ENCODE measurements at regions not wholly inside any gene's neighbourhood (a gene's known extent, or its start where the extent isn't known, plus 50 kb on each side); places are given as distances from the start of the nearest gene placed in this dataset.

DNA sequence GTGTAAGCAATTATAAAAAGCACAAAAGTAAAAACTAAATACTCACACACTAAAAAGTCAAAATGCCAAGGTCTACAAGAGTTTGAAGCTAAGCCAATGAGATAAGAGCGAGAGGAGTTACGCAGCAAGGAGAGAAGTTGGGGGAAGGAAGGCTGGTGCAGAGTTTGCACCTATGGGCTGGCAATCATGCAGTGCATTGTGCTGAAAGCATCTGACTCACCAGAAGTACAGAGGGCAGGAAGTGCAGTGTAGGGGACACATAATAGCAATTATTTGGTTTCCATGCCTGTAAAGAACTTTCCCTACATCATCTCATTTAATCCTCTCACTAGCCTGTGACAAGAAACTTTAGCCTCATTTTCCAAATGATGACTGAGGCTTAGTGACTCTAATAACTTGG, 142.7 kb upstream of the KYNU start:
- TF ChIP-seq, protein P1, sequence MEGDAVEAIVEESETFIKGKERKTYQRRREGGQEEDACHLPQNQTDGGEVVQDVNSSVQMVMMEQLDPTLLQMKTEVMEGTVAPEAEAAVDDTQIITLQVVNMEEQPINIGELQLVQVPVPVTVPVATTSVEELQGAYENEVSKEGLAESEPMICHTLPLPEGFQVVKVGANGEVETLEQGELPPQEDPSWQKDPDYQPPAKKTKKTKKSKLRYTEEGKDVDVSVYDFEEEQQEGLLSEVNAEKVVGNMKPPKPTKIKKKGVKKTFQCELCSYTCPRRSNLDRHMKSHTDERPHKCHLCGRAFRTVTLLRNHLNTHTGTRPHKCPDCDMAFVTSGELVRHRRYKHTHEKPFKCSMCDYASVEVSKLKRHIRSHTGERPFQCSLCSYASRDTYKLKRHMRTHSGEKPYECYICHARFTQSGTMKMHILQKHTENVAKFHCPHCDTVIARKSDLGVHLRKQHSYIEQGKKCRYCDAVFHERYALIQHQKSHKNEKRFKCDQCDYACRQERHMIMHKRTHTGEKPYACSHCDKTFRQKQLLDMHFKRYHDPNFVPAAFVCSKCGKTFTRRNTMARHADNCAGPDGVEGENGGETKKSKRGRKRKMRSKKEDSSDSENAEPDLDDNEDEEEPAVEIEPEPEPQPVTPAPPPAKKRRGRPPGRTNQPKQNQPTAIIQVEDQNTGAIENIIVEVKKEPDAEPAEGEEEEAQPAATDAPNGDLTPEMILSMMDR (conservative IDR thresholded peaks at IDR 0.05), result no peak
- TF ChIP-seq ZFX (IDR thresholded peaks at IDR 0.05), result no peak

All from C4-2B (cell line).